SK-N-SH treated with all-trans-retinoic acid at 6 μM for 48 hours (cell line): ENCODE measurements at regions not wholly inside any gene's neighbourhood (a gene's known extent, or its start where the extent isn't known, plus 50 kb on each side); places are given as distances from the start of the nearest gene placed in this dataset.

Source experiments
- BACH2 ChIP-seq: fragments of 250-450 bp; sonication (Bioruptor Pico); IDR thresholded peaks from 2 replicates; pipeline ENCODE4 v1.9.0; 2021; ENCODE audit warnings: mild to moderate bottlenecking, borderline replicate concordance
- CSDC2 ChIP-seq: fragments of 250-450 bp; sonication (Bioruptor Pico); IDR thresholded peaks from 2 replicates; pipeline ENCODE4 v1.5.0; 2020; ENCODE audit warnings: mild to moderate bottlenecking, moderate library complexity
- PATZ1 ChIP-seq: fragments of 250-450 bp; sonication (Bioruptor Pico); IDR thresholded peaks from 2 replicates; pipeline ENCODE4 v1.8.0; 2020; ENCODE audit warnings: mild to moderate bottlenecking, moderate library complexity, borderline replicate concordance
- ZC3H10 ChIP-seq: fragments of 250-450 bp; sonication (Bioruptor Pico); IDR thresholded peaks from 2 replicates; pipeline ENCODE4 v1.5.1; 2021; ENCODE audit warnings: mild to moderate bottlenecking, moderate library complexity
- ZFP30 ChIP-seq: fragments of 450-650 bp; formaldehyde crosslinking; IDR thresholded peaks from 2 replicates; pipeline ENCODE4 v1.5.0; 2022; ENCODE audit warnings: mild to moderate bottlenecking, moderate library complexity
- ZNF70 ChIP-seq: fragments of 450-650 bp; formaldehyde crosslinking; IDR thresholded peaks from 2 replicates; pipeline ENCODE4 v1.5.0; 2020; ENCODE audit warnings: mild to moderate bottlenecking, moderate library complexity
- TF ChIP-seq, protein P1 (sequence below): fragments of 250-450 bp; sonication (Bioruptor Pico); IDR thresholded peaks from 2 replicates; pipeline ENCODE4 v1.5.1; 2021; ENCODE audit warnings: mild to moderate bottlenecking, moderate library complexity

DNA sequence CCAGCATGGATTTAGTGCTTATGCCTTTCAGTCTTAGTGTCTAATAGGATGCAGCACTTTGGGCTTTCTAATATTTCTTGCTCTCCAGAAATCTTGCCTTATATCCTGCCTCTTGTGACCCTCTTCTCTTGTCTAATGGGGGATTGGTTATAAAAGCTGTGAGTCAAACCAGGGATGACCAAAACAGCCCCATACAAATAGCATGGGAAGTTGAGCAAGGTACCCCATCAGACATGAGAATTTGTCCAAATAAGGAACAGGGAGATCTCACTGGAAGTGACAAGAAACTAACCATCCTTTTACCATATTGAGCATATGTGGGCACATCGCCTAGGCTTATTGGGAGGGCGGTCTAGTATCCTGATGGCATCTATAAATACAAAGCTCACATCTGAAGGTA lies 78.8 kb upstream of the BZW1 start:
- TF ChIP-seq CSDC2 (CRISPR knock-in tag) (no peak), PATZ1 (CRISPR knock-in tag) (no peak), ZFP30 (CRISPR knock-in tag) (no peak), ZNF70 (CRISPR knock-in tag) (no peak), ZC3H10 (CRISPR knock-in tag) (no peak), BACH2 (CRISPR knock-in tag) (no peak)
- TF ChIP-seq, protein P1, sequence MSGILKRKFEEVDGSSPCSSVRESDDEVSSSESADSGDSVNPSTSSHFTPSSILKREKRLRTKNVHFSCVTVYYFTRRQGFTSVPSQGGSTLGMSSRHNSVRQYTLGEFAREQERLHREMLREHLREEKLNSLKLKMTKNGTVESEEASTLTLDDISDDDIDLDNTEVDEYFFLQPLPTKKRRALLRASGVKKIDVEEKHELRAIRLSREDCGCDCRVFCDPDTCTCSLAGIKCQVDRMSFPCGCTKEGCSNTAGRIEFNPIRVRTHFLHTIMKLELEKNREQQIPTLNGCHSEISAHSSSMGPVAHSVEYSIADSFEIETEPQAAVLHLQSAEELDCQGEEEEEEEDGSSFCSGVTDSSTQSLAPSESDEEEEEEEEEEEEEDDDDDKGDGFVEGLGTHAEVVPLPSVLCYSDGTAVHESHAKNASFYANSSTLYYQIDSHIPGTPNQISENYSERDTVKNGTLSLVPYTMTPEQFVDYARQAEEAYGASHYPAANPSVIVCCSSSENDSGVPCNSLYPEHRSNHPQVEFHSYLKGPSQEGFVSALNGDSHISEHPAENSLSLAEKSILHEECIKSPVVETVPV (CRISPR knock-in tag) = no peak
